Stimulated activated naive CD4-positive, alpha-beta T cell (primary cell): ENCODE measurements at regions not wholly inside any gene's neighbourhood (a gene's known extent, or its start where the extent isn't known, plus 50 kb on each side); places are given as distances from the start of the nearest gene placed in this dataset.

ENCODE experiments used
- DNase-seq, 6 experiments: peaks; one replicate each; lab custom pipeline; 2025; lab: John Stamatoyannopoulos, UW

- DNase-seq: peak in 3 of 6 experiments; percentile 49 to 69 (median 67)
These were observed 218.2 kb downstream of the ARL4C start for GRCh38 chr2:234278556-234279255.

DNA sequence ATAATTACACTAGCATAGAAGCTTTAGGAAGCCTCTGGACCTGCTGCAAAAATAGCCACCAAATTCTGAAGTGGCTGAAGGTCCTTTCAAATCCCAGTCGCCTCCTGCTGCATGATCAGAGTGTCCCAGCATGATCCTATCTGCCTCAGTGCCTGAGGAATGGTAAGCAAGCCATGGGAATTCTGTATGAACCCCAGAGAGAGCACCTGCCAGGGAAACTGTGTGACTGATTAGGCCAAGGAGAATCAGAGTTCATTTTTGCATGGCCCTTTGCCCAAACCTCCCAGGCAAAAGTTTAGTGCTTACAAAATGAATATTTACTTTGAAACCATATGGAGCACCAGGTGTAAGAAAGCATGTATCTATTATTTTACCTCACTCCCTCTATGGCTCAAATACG, 221.4 kb downstream of the ARL4C start:
- DNase-seq: no peak

- DNase-seq: peak in 1 of 6 experiments; percentile 4
These were observed 222.8 kb downstream of the ARL4C start for GRCh38 chr2:234273887-234274584.

- no peak for DNase-seq
These were observed 221.8 kb downstream of the SPP2 start for GRCh38 chr2:234272069-234272850.

GRCh38 chr2:234271338-234271737, 220.8 kb downstream of the SPP2 start:
- no peak for DNase-seq

- DNase-seq: no peak
These were observed 219.3 kb downstream of the SPP2 start for GRCh38 chr2:234269769-234270204.

DNA sequence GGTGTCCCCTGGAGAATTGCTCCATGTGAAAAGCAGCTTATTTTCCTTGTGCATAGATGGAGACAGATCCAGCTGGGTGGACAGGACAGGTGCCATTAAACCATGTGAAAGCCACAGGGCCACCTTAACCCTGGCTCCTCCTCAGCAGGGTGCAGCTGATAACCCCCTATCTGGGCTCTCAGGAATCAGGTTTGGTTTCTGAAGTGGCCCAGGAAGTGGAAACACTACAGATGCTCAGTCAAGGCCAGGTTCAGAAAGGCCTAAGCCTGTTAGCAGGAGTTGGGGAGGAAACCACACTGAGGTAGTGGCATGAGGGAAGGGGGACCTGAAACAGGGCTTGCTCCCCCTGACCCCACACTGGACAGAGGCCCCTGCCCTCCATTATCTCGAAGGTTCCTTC, 217.0 kb downstream of the SPP2 start:
- no peak for DNase-seq

DNA sequence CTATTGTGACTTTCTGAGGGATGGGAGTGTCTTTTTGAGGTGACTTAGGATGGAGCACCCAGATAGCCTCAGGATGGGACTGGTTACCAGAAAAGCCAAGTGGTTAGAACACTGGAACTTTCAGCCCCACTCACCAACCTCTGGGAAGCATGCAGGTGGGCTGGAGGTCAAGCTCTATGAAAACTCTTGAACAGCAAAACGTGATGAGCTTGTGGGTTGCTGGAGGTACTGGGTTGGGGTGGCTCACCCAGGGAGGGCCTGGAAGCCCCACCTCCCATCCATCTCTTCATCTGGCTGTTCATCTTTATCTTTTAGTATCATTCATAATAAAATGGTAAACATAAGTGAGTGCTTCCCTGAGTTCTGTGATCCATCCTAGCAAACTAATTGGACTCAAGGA, 216.4 kb downstream of the SPP2 start:
- DNase-seq: no peak

DNA sequence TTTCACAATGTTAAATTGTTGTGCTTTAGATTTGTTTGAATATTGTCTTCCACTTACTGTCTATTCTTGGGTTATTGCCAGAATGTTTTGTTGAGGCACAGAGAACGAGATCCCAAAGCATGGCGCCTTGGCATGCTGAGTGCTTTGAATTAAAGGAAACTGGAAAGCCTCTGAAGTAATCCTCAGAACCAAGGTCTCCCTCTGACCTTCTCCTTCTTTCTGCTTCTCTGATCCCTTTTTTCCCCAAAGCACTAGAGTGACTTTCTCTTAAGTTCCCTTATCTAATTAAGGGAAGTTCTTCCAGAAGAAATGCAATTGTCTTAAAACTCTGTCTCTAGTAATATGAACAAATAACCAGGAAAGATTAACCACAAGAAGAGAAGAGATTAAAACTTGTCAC, 214.7 kb downstream of the SPP2 start:
- no peak for DNase-seq

DNA sequence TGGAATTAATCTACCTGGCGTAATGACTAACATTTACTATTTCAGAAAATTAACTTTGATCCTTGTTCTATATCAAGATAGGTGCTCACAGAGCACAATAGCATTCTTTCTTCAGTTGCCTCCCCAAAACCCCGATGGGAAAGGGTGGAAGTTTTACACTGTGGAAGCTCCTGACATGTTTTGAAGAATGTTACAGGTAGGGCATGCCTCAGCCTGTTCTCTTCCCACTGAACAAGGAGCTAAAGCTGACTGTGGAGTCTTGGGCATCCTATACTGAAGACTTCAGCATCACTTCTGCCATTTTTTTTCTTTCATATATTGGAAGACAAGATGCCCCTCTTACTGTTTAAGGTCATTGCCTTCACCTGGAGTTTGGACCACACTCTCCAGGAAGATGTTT, 211.2 kb downstream of the SPP2 start:
- no peak for DNase-seq

DNA sequence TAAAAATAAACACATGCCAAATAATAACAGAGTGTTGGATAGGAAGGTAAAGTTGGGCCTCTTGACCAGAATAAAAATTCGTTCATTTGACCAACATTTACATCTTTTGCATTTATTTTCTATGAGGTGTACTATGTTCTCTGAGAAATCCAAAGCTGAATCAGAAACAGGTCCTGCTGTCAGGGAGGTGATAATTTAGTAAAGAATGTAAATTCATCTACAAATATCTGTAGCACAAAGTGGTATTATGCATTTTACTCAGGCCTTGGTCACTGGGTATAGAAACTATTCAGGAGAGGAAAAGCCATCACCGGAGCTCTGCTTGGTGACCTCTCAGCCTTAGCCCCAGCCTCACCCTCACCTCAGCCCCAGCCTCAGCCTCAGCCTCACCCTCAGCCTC, 208.9 kb downstream of the SPP2 start:
- no peak for DNase-seq

DNA sequence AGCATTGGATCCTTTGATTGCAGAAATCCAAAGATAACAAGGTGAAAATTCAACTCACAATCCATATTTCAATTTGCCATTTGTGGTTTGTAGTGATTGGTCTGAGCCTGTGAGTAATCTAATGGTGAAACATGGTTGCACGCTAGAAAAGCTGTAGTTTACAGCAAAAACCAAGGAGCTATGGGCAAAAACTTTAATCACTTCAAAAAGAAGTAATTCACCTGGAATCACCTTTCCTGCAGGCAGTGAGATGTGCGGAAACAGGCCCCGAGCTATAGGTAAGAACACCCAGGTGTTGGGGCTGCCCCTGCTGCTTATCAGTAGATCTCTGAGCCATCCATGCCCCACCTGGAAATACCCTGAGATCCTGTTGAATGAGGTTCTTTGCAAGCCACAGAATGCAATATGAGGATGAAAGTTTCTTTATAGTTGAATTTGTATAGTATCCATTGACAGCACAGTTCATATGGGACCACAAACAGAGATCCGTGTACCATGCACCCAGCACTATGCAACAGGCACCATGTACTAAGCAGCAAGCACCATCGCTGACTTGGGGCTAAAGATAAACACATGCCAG, 208.2 kb downstream of the SPP2 start:
- no peak for DNase-seq

- DNase-seq: peak in 1 of 6 experiments; percentile 10
These were observed 207.5 kb downstream of the SPP2 start for GRCh38 chr2:234257859-234258561.

GRCh38 chr2:234256516-234256915, 206.0 kb downstream of the SPP2 start:
- DNase-seq: no peak

- no peak for DNase-seq
These were observed 204.4 kb downstream of the SPP2 start for GRCh38 chr2:234254783-234255521.

DNA sequence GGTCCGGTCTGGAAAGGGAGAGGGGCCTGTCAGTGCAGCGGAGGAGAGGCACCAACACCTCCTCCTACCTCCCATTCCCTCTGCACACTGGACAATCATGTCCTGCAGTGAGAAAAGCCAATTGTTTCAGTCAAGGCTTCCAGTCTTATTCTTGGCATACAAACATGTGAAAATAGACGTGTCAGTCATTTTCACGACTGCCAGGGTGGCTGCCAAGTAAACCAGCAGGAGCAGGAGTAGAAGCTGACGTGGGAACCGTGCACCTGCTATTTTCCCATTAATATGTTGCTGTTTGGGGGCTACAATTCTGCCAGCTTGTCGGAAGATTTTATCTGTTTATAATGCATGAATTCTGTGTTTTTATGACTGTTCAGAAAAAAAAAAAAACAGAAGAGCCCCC, 202.3 kb downstream of the SPP2 start:
- no peak for DNase-seq

DNA sequence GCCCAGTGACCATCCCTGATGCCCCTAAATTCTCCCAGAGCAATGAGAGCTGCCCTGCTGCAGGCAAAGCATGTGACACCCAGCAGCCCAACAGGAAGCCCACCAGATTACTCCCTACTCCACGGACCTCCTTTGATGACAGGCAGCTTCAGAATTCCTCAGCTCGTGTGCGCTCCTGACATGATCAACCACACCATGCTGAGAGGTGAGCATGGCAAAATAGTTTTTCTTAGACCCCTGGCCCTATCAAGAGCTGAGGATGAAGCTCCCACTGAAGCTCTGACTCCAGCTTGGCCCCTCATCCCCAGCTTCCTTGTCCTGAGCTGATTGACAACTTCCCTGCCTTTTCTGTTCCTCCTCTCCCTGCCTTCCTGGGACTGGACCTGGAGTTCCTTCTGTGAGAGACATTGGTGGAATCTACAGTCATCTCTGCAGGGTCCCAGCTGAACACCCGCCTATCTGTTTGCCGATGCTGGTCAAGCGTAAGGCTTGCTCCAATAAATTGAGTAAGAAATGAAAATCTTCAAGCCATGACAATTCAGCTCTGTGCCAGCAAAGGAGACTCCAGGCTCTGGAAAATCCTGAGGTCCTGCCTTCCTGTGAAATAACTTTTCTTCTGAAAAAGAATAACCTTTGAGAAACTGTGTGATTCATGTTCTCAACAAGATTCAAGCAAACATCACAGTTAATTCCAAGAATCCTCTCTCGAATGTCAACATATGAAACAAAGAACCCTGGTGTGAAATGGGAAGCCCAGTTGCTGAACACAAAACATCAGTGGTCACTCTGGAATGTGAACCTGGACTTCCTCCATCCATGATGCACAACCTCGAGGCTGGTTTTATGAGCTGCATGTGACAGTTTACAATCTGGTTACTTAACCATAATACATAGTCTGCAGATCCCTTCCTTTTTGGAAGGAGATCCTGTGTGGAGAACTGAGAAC, 201.1 kb downstream of the SPP2 start:
- DNase-seq: no peak

DNA sequence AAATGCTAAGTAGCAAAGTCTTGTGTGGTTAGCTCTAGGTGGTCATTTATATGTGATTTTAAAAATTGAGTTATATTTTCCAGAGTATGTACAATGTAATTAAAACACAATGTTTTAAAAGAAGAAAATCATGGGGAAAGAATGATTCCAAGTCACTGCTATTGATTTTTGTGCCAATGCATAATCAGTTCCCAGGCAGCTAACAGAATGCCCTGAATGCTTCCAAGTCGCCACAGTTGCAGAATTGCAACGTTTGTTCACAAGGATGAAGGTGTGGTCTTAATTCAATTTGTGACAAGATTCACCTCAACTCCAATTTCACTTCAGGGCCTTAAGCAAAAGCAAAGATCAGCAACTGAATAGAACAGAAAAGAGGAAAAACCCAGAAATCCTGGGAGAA, 200.4 kb downstream of the SPP2 start:
- DNase-seq: no peak

DNA sequence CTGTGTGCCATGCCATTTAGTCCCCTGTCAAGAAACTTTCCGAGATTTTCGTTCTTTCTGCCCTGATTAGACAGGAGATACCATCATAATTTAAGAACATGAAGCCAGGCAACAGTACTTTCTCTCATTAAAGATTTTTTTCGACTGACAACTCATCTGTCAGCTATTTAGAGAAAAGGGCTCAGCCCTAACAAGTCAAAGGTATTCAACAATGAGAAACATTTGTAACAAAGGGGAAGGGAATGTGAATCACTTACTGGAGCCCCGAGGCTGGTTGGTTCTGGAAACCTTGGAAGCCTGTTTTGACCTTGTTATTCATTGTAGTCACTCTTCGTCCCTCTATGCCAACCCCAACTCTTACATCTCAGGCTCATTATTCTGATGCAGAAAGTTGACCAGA, 199.4 kb downstream of the SPP2 start:
- no peak for DNase-seq
